A549 (cell line): ENCODE measurements at regions not wholly inside any gene's neighbourhood (a gene's known extent, or its start where the extent isn't known, plus 50 kb on each side); places are given as distances from the start of the nearest gene placed in this dataset.

Experiments
- BHLHE40 ChIP-seq: IDR thresholded peaks from 2 replicates; pipeline ENCODE4 v1.6.1; 2012; ENCODE audit warnings: low read depth, low read length, inconsistent platforms
- CTCF ChIP-seq: fragments of >200 bp; sonication (Bioruptor Twin); formaldehyde crosslinking; IDR thresholded peaks from 3 replicates; pipeline ENCODE4 v1.5.1; 2016
- ESRRA ChIP-seq: fragments of 150-350 bp; IDR thresholded peaks from 2 replicates; pipeline ENCODE4 v1.6.1; 2014; ENCODE audit warnings: mild to moderate bottlenecking, low read length, borderline replicate concordance
- HOXA7 ChIP-seq: fragments of 250-450 bp; sonication (Bioruptor Pico); IDR thresholded peaks from 2 replicates; pipeline ENCODE4 v1.5.0; 2020; ENCODE audit warnings: mild to moderate bottlenecking, moderate library complexity
- JUNB ChIP-seq: fragments of >200 bp; sonication (Bioruptor Twin); formaldehyde crosslinking; IDR thresholded peaks from 2 replicates; pipeline ENCODE4 v1.6.1; 2016
- KDM1A ChIP-seq: fragments of 200-600 bp; sonication (generic); IDR thresholded peaks from 2 replicates; pipeline ENCODE4 v1.6.1; 2016; ENCODE audit warnings: low read depth, mild to moderate bottlenecking
- MAFK ChIP-seq: fragments of 450-650 bp; IDR thresholded peaks from 2 replicates; pipeline ENCODE4 v1.6.1; 2014; ENCODE audit not compliant: partially characterized antibody
- MAX ChIP-seq: IDR thresholded peaks from 2 replicates; pipeline ENCODE4 v1.6.1; 2012
- PHF8 ChIP-seq: fragments of 200-600 bp; sonication (generic); IDR thresholded peaks from 2 replicates; pipeline ENCODE4 v1.6.1; 2016; ENCODE audit warnings: low read depth, mild to moderate bottlenecking, antibody characterized with exemption, moderate library complexity, borderline replicate concordance
- POLR2A ChIP-seq: IDR thresholded peaks from 2 replicates; pipeline ENCODE4 v1.6.1; 2012; ENCODE audit warnings: mild to moderate bottlenecking, low read length
- ZFP36 ChIP-seq: fragments of 450-650 bp; IDR thresholded peaks from 2 replicates; pipeline ENCODE4 v1.6.1; 2014; ENCODE audit warnings: borderline replicate concordance; ENCODE audit not compliant: partially characterized antibody
- TF ChIP-seq, protein P1 (sequence below): fragments of 200-600 bp; sonication (generic); IDR thresholded peaks from 2 replicates; pipeline ENCODE4 v1.6.1; 2016; ENCODE audit warnings: antibody characterized with exemption, mild to moderate bottlenecking, moderate library complexity
- TF ChIP-seq, protein P2 (sequence below): fragments of 250-450 bp; sonication (Bioruptor Pico); IDR thresholded peaks from 2 replicates; pipeline ENCODE4 v1.5.0; 2021; ENCODE audit warnings: mild to moderate bottlenecking, moderate library complexity, borderline replicate concordance
- TF ChIP-seq, protein P3 (sequence below): IDR thresholded peaks from 2 replicates; pipeline ENCODE4 v1.6.1; 2012; ENCODE audit warnings: low read depth, borderline replicate concordance

- no peak for TF ChIP-seq JUNB
- TF ChIP-seq, protein P1, sequence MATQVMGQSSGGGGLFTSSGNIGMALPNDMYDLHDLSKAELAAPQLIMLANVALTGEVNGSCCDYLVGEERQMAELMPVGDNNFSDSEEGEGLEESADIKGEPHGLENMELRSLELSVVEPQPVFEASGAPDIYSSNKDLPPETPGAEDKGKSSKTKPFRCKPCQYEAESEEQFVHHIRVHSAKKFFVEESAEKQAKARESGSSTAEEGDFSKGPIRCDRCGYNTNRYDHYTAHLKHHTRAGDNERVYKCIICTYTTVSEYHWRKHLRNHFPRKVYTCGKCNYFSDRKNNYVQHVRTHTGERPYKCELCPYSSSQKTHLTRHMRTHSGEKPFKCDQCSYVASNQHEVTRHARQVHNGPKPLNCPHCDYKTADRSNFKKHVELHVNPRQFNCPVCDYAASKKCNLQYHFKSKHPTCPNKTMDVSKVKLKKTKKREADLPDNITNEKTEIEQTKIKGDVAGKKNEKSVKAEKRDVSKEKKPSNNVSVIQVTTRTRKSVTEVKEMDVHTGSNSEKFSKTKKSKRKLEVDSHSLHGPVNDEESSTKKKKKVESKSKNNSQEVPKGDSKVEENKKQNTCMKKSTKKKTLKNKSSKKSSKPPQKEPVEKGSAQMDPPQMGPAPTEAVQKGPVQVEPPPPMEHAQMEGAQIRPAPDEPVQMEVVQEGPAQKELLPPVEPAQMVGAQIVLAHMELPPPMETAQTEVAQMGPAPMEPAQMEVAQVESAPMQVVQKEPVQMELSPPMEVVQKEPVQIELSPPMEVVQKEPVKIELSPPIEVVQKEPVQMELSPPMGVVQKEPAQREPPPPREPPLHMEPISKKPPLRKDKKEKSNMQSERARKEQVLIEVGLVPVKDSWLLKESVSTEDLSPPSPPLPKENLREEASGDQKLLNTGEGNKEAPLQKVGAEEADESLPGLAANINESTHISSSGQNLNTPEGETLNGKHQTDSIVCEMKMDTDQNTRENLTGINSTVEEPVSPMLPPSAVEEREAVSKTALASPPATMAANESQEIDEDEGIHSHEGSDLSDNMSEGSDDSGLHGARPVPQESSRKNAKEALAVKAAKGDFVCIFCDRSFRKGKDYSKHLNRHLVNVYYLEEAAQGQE = no peak
- TF ChIP-seq CTCF = no peak
- no peak for TF ChIP-seq MAX
- TF ChIP-seq POLR2A = no peak
- TF ChIP-seq, protein P2, sequence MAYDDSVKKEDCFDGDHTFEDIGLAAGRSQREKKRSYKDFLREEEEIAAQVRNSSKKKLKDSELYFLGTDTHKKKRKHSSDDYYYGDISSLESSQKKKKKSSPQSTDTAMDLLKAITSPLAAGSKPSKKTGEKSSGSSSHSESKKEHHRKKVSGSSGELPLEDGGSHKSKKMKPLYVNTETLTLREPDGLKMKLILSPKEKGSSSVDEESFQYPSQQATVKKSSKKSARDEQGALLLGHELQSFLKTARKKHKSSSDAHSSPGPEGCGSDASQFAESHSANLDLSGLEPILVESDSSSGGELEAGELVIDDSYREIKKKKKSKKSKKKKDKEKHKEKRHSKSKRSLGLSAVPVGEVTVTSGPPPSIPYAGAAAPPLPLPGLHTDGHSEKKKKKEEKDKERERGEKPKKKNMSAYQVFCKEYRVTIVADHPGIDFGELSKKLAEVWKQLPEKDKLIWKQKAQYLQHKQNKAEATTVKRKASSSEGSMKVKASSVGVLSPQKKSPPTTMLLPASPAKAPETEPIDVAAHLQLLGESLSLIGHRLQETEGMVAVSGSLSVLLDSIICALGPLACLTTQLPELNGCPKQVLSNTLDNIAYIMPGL = no peak
- no peak for TF ChIP-seq ZFP36
- TF ChIP-seq MAFK = no peak
- no peak for TF ChIP-seq ESRRA
- TF ChIP-seq KDM1A = no peak
- TF ChIP-seq PHF8 = no peak
- TF ChIP-seq HOXA7 = no peak
- no peak for TF ChIP-seq BHLHE40
- TF ChIP-seq, protein P3, sequence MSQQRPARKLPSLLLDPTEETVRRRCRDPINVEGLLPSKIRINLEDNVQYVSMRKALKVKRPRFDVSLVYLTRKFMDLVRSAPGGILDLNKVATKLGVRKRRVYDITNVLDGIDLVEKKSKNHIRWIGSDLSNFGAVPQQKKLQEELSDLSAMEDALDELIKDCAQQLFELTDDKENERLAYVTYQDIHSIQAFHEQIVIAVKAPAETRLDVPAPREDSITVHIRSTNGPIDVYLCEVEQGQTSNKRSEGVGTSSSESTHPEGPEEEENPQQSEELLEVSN = no peak
Measured at GRCh38 chr12:42716491-42716891, 126.9 kb upstream of the PRICKLE1 start.
